Activated CD8-positive, alpha-beta T cell treated with anti-CD3 and anti-CD28 coated beads for 36 hours (primary cell): ENCODE measurements at regions not wholly inside any gene's neighbourhood (a gene's known extent, or its start where the extent isn't known, plus 50 kb on each side); places are given as distances from the start of the nearest gene placed in this dataset.

Experiments used
- ATAC-seq: fragments of 200-7000 bp; cut with Tn5 transposase; one replicate; pipeline ENCODE4 v1.10.0; 2021; ENCODE audit warnings: mild to moderate bottlenecking, moderate library complexity
- CTCF ChIA-PET: fragments of 350-600 bp; sonication (Branson Sonifier 250); formaldehyde crosslinking; loops from one replicate; lab custom pipeline; 2021; ENCODE audit warnings: antibody characterized with exemption; lab: Charles Lee
- POLR2A ChIA-PET: fragments of 350-600 bp; sonication (Branson Sonifier 250); formaldehyde crosslinking; loops from one replicate; lab custom pipeline; 2021; ENCODE audit warnings: antibody characterized with exemption; lab: Charles Lee
- DNase-seq: peaks from one replicate; pipeline ENCODE4 v3.0.0-alpha.2; 2020
- H3K27ac Mint-ChIP-seq: one replicate; pipeline ENCODE4 v1.8.0; 2021; ENCODE audit warnings: mild to moderate bottlenecking, mixed read lengths
- H3K27me3 Mint-ChIP-seq: one replicate; pipeline ENCODE4 v1.8.0; 2021; ENCODE audit warnings: mixed read lengths
- H3K36me3 Mint-ChIP-seq: one replicate; pipeline ENCODE4 v1.8.0; 2021; ENCODE audit warnings: low read depth, mixed read lengths
- H3K4me1 Mint-ChIP-seq: one replicate; pipeline ENCODE4 v1.8.0; 2021; ENCODE audit warnings: low read depth, mixed read lengths
- H3K4me3 Mint-ChIP-seq: one replicate; pipeline ENCODE4 v1.8.0; 2021; ENCODE audit warnings: mild to moderate bottlenecking, moderate library complexity, mixed read lengths
- H3K9me3 Mint-ChIP-seq: one replicate; pipeline ENCODE4 v1.8.0; 2021; ENCODE audit warnings: mixed read lengths
- intact Hi-C: fragments of 100-400 bp; cut with micrococcal nuclease; formaldehyde crosslinking; loops from one replicate; pipeline ENCODE4 v1.10.0; 2022
- TF ChIP-seq, protein P1 (sequence below): fragments of 200-600 bp; IDR thresholded peaks from one replicate; pipeline ENCODE4 v1.8.0; 2022; ENCODE audit warnings: antibody characterized with exemption, mild to moderate bottlenecking

GRCh38 chr18:30387401-30387800, 655.1 kb downstream of the DSC3 start:
- H3K9me3 Mint-ChIP-seq, result peaks cover 10% of the 10 kb centered on the region
- H3K27me3 Mint-ChIP-seq, result no peaks in the 10 kb centered on the region
- intact Hi-C loops, result no loop called here
- no peak for ATAC-seq
- no peak for DNase-seq
- H3K4me1 Mint-ChIP-seq, result no peaks in the 10 kb centered on the region
- H3K36me3 Mint-ChIP-seq, result no peaks in the 10 kb centered on the region
- no peak overlapping the region for H3K27ac Mint-ChIP-seq
- ChIA-PET CTCF (no interaction called here), POLR2A (no interaction called here)
- no peak overlapping the region for H3K4me3 Mint-ChIP-seq
- TF ChIP-seq, protein P1, sequence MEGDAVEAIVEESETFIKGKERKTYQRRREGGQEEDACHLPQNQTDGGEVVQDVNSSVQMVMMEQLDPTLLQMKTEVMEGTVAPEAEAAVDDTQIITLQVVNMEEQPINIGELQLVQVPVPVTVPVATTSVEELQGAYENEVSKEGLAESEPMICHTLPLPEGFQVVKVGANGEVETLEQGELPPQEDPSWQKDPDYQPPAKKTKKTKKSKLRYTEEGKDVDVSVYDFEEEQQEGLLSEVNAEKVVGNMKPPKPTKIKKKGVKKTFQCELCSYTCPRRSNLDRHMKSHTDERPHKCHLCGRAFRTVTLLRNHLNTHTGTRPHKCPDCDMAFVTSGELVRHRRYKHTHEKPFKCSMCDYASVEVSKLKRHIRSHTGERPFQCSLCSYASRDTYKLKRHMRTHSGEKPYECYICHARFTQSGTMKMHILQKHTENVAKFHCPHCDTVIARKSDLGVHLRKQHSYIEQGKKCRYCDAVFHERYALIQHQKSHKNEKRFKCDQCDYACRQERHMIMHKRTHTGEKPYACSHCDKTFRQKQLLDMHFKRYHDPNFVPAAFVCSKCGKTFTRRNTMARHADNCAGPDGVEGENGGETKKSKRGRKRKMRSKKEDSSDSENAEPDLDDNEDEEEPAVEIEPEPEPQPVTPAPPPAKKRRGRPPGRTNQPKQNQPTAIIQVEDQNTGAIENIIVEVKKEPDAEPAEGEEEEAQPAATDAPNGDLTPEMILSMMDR, result no peak

GRCh38 chr18:30386624-30387023, 655.9 kb downstream of the DSC3 start:
- Mint-ChIP-seq H3K9me3 (peaks cover 8% of the 10 kb centered on the region), H3K4me3 (no peak overlapping the region), H3K27me3 (no peaks in the 10 kb centered on the region), H3K36me3 (no peaks in the 10 kb centered on the region), H3K27ac (no peak overlapping the region), H3K4me1 (no peaks in the 10 kb centered on the region)
- ATAC-seq, result no peak
- intact Hi-C loops, result no loop called here
- no peak for DNase-seq
- TF ChIP-seq, protein P1, result no peak
- POLR2A ChIA-PET, result interaction anchor here (0.6 kb wide), 1 partner anchor 817 kb away, joined by 3 read pairs; no protein-coding TSS in a partner anchor
- CTCF ChIA-PET, result no interaction called here

- Mint-ChIP-seq H3K9me3 (peaks cover 10% of the 10 kb centered on the region), H3K4me3 (no peak overlapping the region), H3K4me1 (no peaks in the 10 kb centered on the region), H3K27ac (no peak overlapping the region), H3K36me3 (no peaks in the 10 kb centered on the region), H3K27me3 (no peaks in the 10 kb centered on the region)
- DNase-seq, result no peak
- ATAC-seq, result no peak
- TF ChIP-seq, protein P1, result no peak
- CTCF ChIA-PET, result no interaction called here
- intact Hi-C loops, result no loop called here
- POLR2A ChIA-PET, result no interaction called here
These were observed 656.9 kb downstream of the DSC3 start for GRCh38 chr18:30385684-30386083.

- no peak overlapping the region for H3K4me3 Mint-ChIP-seq
- H3K27me3 Mint-ChIP-seq, result no peaks in the 10 kb centered on the region
- ChIA-PET CTCF (no interaction called here), POLR2A (no interaction called here)
- H3K36me3 Mint-ChIP-seq, result no peaks in the 10 kb centered on the region
- intact Hi-C loops, result no loop called here
- TF ChIP-seq, protein P1, result no peak
- no peak for ATAC-seq
- H3K4me1 Mint-ChIP-seq, result no peaks in the 10 kb centered on the region
- no peak overlapping the region for H3K27ac Mint-ChIP-seq
- peaks cover 11% of the 10 kb centered on the region for H3K9me3 Mint-ChIP-seq
- no peak for DNase-seq
These were observed 660.7 kb downstream of the DSC3 start for GRCh38 chr18:30381826-30382225.

GRCh38 chr18:30378097-30378496, 664.4 kb downstream of the DSC3 start:
- no peaks in the 10 kb centered on the region for H3K36me3 Mint-ChIP-seq
- POLR2A ChIA-PET, result no interaction called here
- H3K9me3 Mint-ChIP-seq, result peaks cover 11% of the 10 kb centered on the region
- CTCF ChIA-PET, result no interaction called here
- no peak overlapping the region for H3K4me3 Mint-ChIP-seq
- DNase-seq (no peak), ATAC-seq (no peak)
- intact Hi-C loops, result no loop called here
- no peak overlapping the region for H3K27ac Mint-ChIP-seq
- H3K4me1 Mint-ChIP-seq, result no peaks in the 10 kb centered on the region
- no peaks in the 10 kb centered on the region for H3K27me3 Mint-ChIP-seq
- TF ChIP-seq, protein P1, result no peak
